Sigmoid colon (tissue), 4 donors: ENCODE measurements at regions not wholly inside any gene's neighbourhood (a gene's known extent, or its start where the extent isn't known, plus 50 kb on each side); places are given as distances from the start of the nearest gene placed in this dataset.

Experiments
- CTCF ChIP-seq, 4 experiments: fragments of 450-650 bp in 3 of 4; fragments of 200-600 bp in 1 of 4; IDR thresholded peaks; one replicate each; pipeline ENCODE4 v1.5.1; 2016 to 2019; ENCODE audit warnings: antibody characterized with exemption in 4 of 4, mild to moderate bottlenecking in 3 of 4, moderate library complexity in 2 of 4
- EP300 ChIP-seq, 4 donors: sonication (generic); formaldehyde crosslinking; IDR thresholded peaks; one replicate each; pipeline ENCODE4 v1.6.1; 2017; ENCODE audit warnings: antibody characterized with exemption in 4 of 4
- POLR2A ChIP-seq, 2 donors: fragments of 450-650 bp; IDR thresholded peaks; one replicate each; pipeline ENCODE4 v1.6.1; 2016; ENCODE audit warnings: antibody characterized with exemption in 2 of 2, mild to moderate bottlenecking in 2 of 2, moderate library complexity in 2 of 2

- TF ChIP-seq CTCF (IDR thresholded peaks at IDR 0.05) (no peak), POLR2A (IDR thresholded peaks at IDR 0.05) (no peak), EP300 (IDR thresholded peaks at IDR 0.05) (no peak)
These were observed 265.9 kb downstream of the GLRX3 start for GRCh38 chr10:130401860-130402765.
